ENCODE measurements at regions not wholly inside any gene's neighbourhood (a gene's known extent, or its start where the extent isn't known, plus 50 kb on each side); places are given as distances from the start of the nearest gene placed in this dataset.

GRCh38 chr14:34356264-34356654, 105.8 kb downstream of the SPTSSA start:
- no peak for DNase-seq (ENCODE audit: low spot score)
- POLR2A ChIA-PET = no interaction called here

More at GRCh38 chr14:34356264-34356654, 105.8 kb downstream of the SPTSSA start:
- peak; percentile 58 for ATAC-seq
- Mint-ChIP-seq H3K27ac (no peak overlapping the region), H3K27me3 (ENCODE audit: low read depth) (no peaks in the 10 kb centered on the region), H3K9me3 (no peaks in the 10 kb centered on the region), H3K36me3 (no peaks in the 10 kb centered on the region), H3K4me3 (no peak overlapping the region), H3K4me1 (peaks cover 6% of the 10 kb centered on the region; the same call in 1 of the 2 replicates)
- TF ChIP-seq AR (CRISPR knock-in tag; IDR thresholded peaks at IDR 0.05) = no peak
- TF ChIP-seq ZSCAN18 (CRISPR knock-in tag; IDR thresholded peaks at IDR 0.05) = no peak
- no peak for TF ChIP-seq ATF2 (CRISPR knock-in tag; IDR thresholded peaks at IDR 0.05; ENCODE audit: borderline replicate concordance, low read depth)
- no peak for TF ChIP-seq ZNF219 (CRISPR knock-in tag; IDR thresholded peaks at IDR 0.05; ENCODE audit: borderline replicate concordance)
- TF ChIP-seq NFYB (CRISPR knock-in tag; conservative IDR thresholded peaks at IDR 0.05; ENCODE audit: low read depth) = no peak
- TF ChIP-seq ZNF425 (CRISPR knock-in tag; conservative IDR thresholded peaks at IDR 0.05) = no peak
- TF ChIP-seq ESRRA (CRISPR knock-in tag; IDR thresholded peaks at IDR 0.05; ENCODE audit: borderline replicate concordance) = no peak
- TF ChIP-seq ZNF512 (CRISPR knock-in tag; IDR thresholded peaks at IDR 0.05; ENCODE audit: borderline replicate concordance) = no peak
- TF ChIP-seq NR2C2 (CRISPR knock-in tag; IDR thresholded peaks at IDR 0.05) = no peak
- no peak for TF ChIP-seq HMGXB4 (CRISPR knock-in tag; IDR thresholded peaks at IDR 0.05)
- TF ChIP-seq ZNF671 (CRISPR knock-in tag; IDR thresholded peaks at IDR 0.05) = no peak
- TF ChIP-seq MAX (CRISPR knock-in tag; IDR thresholded peaks at IDR 0.05) = no peak
- TF ChIP-seq RELA (CRISPR knock-in tag; IDR thresholded peaks at IDR 0.05; ENCODE audit: borderline replicate concordance) = no peak
- no peak for TF ChIP-seq PREB (CRISPR knock-in tag; IDR thresholded peaks at IDR 0.05; ENCODE audit: borderline replicate concordance)
- no peak for TF ChIP-seq IRF2 (CRISPR knock-in tag; IDR thresholded peaks at IDR 0.05; ENCODE audit: borderline replicate concordance, low read depth)
- TF ChIP-seq ZMAT4 (CRISPR knock-in tag; IDR thresholded peaks at IDR 0.05) = no peak
- CTCF ChIA-PET = interaction anchor here (0.7 to 1.3 kb wide), 2 partner anchors 24 to 83 kb away, joined by 3 read pairs; no protein-coding TSS in a partner anchor
